ENCODE measurements at regions not wholly inside any gene's neighbourhood (a gene's known extent, or its start where the extent isn't known, plus 50 kb on each side); places are given as distances from the start of the nearest gene placed in this dataset.

DNA sequence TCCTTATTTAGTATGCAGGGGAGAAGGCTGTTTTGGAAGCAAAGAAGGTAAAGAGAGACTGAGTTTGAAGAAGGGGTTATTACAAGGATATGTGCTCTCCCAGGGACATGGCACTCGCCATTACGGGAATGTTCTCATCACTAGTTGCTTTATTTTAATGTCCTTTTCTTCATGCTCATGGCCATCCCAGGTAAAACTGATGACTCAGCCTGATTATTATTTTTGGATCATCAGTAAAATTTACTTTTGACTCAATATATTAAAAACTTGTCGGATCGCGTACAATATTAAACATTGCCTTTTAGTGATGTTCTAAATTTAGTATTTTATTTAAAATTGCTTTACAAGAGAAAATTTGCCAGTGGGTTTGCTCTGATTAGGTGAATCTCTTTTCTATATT, 414.7 kb downstream of the TLE4 start:
- H2AFZ ChIP-seq (ENCODE audit: low read length), result no peak overlapping the region
- H3T11ph ChIP-seq (ENCODE audit: low read length), result no peak overlapping the region
- no peaks in the 10 kb centered on the region for H3K79me2 ChIP-seq (ENCODE audit: insufficient read depth, low read length)
- H3K27ac Mint-ChIP-seq, result no peak overlapping the region
- no peak overlapping the region for H2BK12ac ChIP-seq (ENCODE audit: insufficient read length, low read depth, low read length)
- DNase-seq, result no peak
- no peak overlapping the region for H3K4me3 Mint-ChIP-seq
- H3K9me3 ChIP-seq (ENCODE audit: control insufficient read depth, low read depth, low read length), result no peaks in the 10 kb centered on the region
- H3K4me1 ChIP-seq (ENCODE audit: insufficient read depth, low read length), result no peaks in the 10 kb centered on the region
- WGBS (ENCODE audit: extremely low coverage, insufficient read length, low lambda C conversion rate), result no CpG with 5 or more reads among the region's 5 CpGs
- no peak overlapping the region for H2BK20ac ChIP-seq (ENCODE audit: low read depth, low read length, poor library complexity, severe bottlenecking)
- H3K4me1 Mint-ChIP-seq, result peaks cover 4 to 6% of the 10 kb centered on the region in 2 experiments
- H4K91ac ChIP-seq (ENCODE audit: insufficient read length, low read depth, low read length), result no peak overlapping the region
- H3K27ac ChIP-seq (ENCODE audit: insufficient read length, low read depth, low read length), result no peak overlapping the region
- H4K20me1 ChIP-seq (ENCODE audit: control insufficient read depth, insufficient read depth, insufficient read length), result no peaks in the 10 kb centered on the region
- no peak overlapping the region for H3K56ac ChIP-seq (ENCODE audit: insufficient read length, low read depth, low read length)
- H4K8ac ChIP-seq (replicated peaks; ENCODE audit: insufficient read length, low read depth, low read length), result no peak overlapping the region
- no peak overlapping the region for H2AK5ac ChIP-seq (ENCODE audit: insufficient read length, low read length)
- H2BK15ac ChIP-seq (ENCODE audit: low read depth, low read length), result no peak overlapping the region
- H3K79me1 ChIP-seq (ENCODE audit: insufficient read depth, low read depth, low read length, poor library complexity, severe bottlenecking), result no peaks in the 10 kb centered on the region
- no peaks in the 10 kb centered on the region; a peak in 2 of 7 replicates for H3K36me3 Mint-ChIP-seq (ENCODE audit: insufficient read depth in 1 of 3, low read depth in 3 of 3)
- no peak overlapping the region for H3K14ac ChIP-seq (ENCODE audit: insufficient read depth, low read length)
- H3K4me2 ChIP-seq (ENCODE audit: insufficient read depth, insufficient read length, low read length), result no peak overlapping the region
- no peak overlapping the region for H2BK5ac ChIP-seq (ENCODE audit: insufficient read length, low read length)
- H3K9ac ChIP-seq (ENCODE audit: extremely low read depth, insufficient read length, low read length), result no peak overlapping the region
- H2BK120ac ChIP-seq (ENCODE audit: low read depth, low read length, poor library complexity, severe bottlenecking), result no peak overlapping the region
- TF ChIP-seq, protein P1, sequence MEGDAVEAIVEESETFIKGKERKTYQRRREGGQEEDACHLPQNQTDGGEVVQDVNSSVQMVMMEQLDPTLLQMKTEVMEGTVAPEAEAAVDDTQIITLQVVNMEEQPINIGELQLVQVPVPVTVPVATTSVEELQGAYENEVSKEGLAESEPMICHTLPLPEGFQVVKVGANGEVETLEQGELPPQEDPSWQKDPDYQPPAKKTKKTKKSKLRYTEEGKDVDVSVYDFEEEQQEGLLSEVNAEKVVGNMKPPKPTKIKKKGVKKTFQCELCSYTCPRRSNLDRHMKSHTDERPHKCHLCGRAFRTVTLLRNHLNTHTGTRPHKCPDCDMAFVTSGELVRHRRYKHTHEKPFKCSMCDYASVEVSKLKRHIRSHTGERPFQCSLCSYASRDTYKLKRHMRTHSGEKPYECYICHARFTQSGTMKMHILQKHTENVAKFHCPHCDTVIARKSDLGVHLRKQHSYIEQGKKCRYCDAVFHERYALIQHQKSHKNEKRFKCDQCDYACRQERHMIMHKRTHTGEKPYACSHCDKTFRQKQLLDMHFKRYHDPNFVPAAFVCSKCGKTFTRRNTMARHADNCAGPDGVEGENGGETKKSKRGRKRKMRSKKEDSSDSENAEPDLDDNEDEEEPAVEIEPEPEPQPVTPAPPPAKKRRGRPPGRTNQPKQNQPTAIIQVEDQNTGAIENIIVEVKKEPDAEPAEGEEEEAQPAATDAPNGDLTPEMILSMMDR (conservative IDR thresholded peaks at IDR 0.05), result no peak
- H3K9me3 Mint-ChIP-seq, result no peaks in the 10 kb centered on the region
- no peak overlapping the region for H3K4ac ChIP-seq (ENCODE audit: low read depth, low read length)
- H4K5ac ChIP-seq (ENCODE audit: insufficient read length, low read depth, low read length), result no peak overlapping the region
- no peaks in the 10 kb centered on the region; the same call in 1 of the 2 replicates for H3K27me3 ChIP-seq (ENCODE audit: insufficient read depth, low read length)
- no peaks in the 10 kb centered on the region for H3K23me2 ChIP-seq (ENCODE audit: insufficient read length, low read depth, low read length, poor library complexity, severe bottlenecking)
- no peak overlapping the region for H3K23ac ChIP-seq (ENCODE audit: insufficient read length, low read depth, low read length)
- no peaks in the 10 kb centered on the region for H3K27me3 Mint-ChIP-seq (ENCODE audit: low read depth)
- H3K18ac ChIP-seq (ENCODE audit: insufficient read length, low read depth, low read length), result no peak overlapping the region

All from H9 (cell line).